GM19455 (cell line): ENCODE measurements at regions not wholly inside any gene's neighbourhood (a gene's known extent, or its start where the extent isn't known, plus 50 kb on each side); places are given as distances from the start of the nearest gene placed in this dataset.
"Not testable (repeated sequence)": the region's sequence is repeated elsewhere in the genome, so short reads cannot be mapped to it uniquely, and the experiment has no call there.

Experiments used
- ATAC-seq: cut with Tn5 transposase; IDR thresholded peaks from one replicate; pipeline ENCODE4 v1.9.1; 2021; ENCODE audit not compliant: unreplicated experiment

- ATAC-seq = no peak
Observed at GRCh38 chr1:106290805-106291501, 765.5 kb upstream of the PRMT6 start.

- ATAC-seq = no peak
Observed at GRCh38 chr1:106292130-106292529, 764.3 kb upstream of the PRMT6 start.

GRCh38 chr1:106296431-106296830, 760.0 kb upstream of the PRMT6 start:
- no peak for ATAC-seq

- no peak for ATAC-seq
Observed at GRCh38 chr1:106304106-106304505, 752.4 kb upstream of the PRMT6 start.

- ATAC-seq = no peak
Observed at GRCh38 chr1:106319612-106320011, 736.9 kb upstream of the PRMT6 start.

GRCh38 chr1:106325600-106325999, 730.9 kb upstream of the PRMT6 start:
- ATAC-seq = no peak

- ATAC-seq = no peak
Observed at GRCh38 chr1:106344494-106344893, 712.0 kb upstream of the PRMT6 start.

- no peak for ATAC-seq
Observed at GRCh38 chr1:106360252-106360651, 696.2 kb upstream of the PRMT6 start.

- ATAC-seq = no peak
Observed at GRCh38 chr1:106366627-106367319, 689.7 kb upstream of the PRMT6 start.

- no peak for ATAC-seq
Observed at GRCh38 chr1:106378261-106378660, 678.2 kb upstream of the PRMT6 start.

GRCh38 chr1:106380772-106381171, 675.7 kb upstream of the PRMT6 start:
- no peak for ATAC-seq

GRCh38 chr1:106389160-106389559, 667.3 kb upstream of the PRMT6 start:
- ATAC-seq = not testable (repeated sequence)

- no peak for ATAC-seq
Observed at GRCh38 chr1:106393046-106393445, 663.4 kb upstream of the PRMT6 start.

GRCh38 chr1:106396020-106396419, 660.5 kb upstream of the PRMT6 start:
- ATAC-seq = no peak

GRCh38 chr1:106398391-106398790, 658.1 kb upstream of the PRMT6 start:
- no peak for ATAC-seq

- ATAC-seq = no peak
Observed at GRCh38 chr1:106406114-106406513, 650.4 kb upstream of the PRMT6 start.

GRCh38 chr1:106412321-106412720, 644.2 kb upstream of the PRMT6 start:
- ATAC-seq = not testable (repeated sequence)

GRCh38 chr1:106435269-106435668, 621.2 kb upstream of the PRMT6 start:
- no peak for ATAC-seq

GRCh38 chr1:106439475-106439874, 617.0 kb upstream of the PRMT6 start:
- ATAC-seq = no peak

- no peak for ATAC-seq
Observed at GRCh38 chr1:106447466-106447865, 609.0 kb upstream of the PRMT6 start.

GRCh38 chr1:106456832-106457231, 599.6 kb upstream of the PRMT6 start:
- no peak for ATAC-seq

GRCh38 chr1:106457368-106457767, 599.1 kb upstream of the PRMT6 start:
- ATAC-seq = no peak

- ATAC-seq = no peak
Observed at GRCh38 chr1:106458866-106459265, 597.6 kb upstream of the PRMT6 start.
